Fibroblast of villous mesenchyme (primary cell): ENCODE measurements at regions not wholly inside any gene's neighbourhood (a gene's known extent, or its start where the extent isn't known, plus 50 kb on each side); places are given as distances from the start of the nearest gene placed in this dataset.

ENCODE experiments used
- DNase-seq: peaks from one replicate; pipeline ENCODE4 v3.0.0-alpha.2; 2010; ENCODE audit warnings: low read depth
- H3K4me3 ChIP-seq: 2 replicates; pipeline ENCODE4 v1.5.1; 2011; ENCODE audit warnings: low read depth, mild to moderate bottlenecking, low read length
- TF ChIP-seq, protein P1 (sequence below): IDR thresholded peaks from 2 replicates; pipeline ENCODE4 v1.5.1; 2012; ENCODE audit warnings: low read depth, mild to moderate bottlenecking, low read length; ENCODE audit not compliant: insufficient read depth

DNA sequence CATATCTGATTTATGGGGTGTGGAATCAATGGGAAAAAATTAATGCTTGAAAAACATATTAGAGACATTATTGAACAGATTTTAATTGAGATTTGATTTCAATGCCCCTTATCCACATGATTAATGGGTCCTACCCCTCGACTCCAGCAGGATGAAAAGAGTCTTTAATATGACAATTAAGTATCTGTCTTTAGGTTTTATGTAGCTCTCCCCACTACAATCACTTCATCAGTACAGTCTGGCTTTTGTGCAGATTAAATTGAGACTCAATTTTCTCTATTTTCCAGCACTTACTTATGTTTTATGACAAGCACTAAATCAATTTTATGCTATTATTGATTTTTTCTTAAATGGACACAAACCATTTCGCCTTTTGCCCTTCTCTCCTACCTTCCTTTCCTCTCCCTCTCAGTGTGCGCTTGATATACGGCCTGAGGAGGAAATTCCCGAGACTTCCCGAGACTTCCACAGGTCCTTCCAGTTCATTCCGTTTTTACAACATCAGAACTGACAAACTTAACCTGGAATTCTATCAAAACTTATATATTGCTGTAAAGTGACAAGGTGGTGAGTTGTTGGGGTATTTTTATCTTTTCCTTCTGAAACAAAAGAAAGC is 555.1 kb upstream of the SALL3 start:
- TF ChIP-seq, protein P1, sequence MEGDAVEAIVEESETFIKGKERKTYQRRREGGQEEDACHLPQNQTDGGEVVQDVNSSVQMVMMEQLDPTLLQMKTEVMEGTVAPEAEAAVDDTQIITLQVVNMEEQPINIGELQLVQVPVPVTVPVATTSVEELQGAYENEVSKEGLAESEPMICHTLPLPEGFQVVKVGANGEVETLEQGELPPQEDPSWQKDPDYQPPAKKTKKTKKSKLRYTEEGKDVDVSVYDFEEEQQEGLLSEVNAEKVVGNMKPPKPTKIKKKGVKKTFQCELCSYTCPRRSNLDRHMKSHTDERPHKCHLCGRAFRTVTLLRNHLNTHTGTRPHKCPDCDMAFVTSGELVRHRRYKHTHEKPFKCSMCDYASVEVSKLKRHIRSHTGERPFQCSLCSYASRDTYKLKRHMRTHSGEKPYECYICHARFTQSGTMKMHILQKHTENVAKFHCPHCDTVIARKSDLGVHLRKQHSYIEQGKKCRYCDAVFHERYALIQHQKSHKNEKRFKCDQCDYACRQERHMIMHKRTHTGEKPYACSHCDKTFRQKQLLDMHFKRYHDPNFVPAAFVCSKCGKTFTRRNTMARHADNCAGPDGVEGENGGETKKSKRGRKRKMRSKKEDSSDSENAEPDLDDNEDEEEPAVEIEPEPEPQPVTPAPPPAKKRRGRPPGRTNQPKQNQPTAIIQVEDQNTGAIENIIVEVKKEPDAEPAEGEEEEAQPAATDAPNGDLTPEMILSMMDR: no peak
- no peak for DNase-seq
- no peak overlapping the region for H3K4me3 ChIP-seq

DNA sequence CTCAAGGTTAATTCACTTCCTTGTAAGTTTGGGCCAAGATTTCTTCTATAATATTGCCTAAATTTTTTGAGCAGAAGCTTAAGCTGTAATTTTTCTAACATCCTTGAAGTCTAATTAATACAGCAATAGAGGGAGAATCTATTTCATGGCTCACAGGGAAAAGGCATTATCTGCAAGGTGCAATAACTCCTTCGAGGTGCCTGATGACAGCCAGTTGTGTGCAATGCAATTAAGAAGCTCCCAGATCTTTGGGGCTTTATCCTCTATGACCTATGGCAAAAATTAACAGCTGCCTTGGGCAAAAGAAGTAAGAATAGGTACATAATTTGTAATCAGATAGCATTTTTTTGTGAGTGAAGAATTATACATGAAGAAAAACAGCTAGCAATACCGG is 554.6 kb upstream of the SALL3 start:
- DNase-seq: no peak
- TF ChIP-seq, protein P1: no peak
- H3K4me3 ChIP-seq: no peak overlapping the region

DNA sequence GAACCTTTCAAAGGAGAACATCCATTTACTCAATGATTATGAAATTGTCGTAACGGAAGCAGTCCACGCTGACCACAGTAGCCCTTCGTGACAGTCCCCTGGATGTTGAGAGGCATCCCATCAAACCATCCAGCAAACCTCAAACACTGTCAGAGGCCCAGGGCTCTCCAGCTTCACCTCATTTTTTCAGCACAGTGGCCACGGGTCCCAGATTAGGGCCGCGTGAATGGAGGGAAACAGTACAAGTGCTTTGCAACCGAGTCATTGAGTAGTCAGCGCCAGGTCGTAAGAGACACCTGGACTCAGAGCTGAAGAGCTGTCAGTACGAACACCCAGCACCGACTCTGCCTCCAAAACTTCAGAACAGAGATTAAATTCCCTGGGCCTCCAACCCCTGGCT is 552.5 kb upstream of the SALL3 start:
- H3K4me3 ChIP-seq: no peak overlapping the region
- no peak for DNase-seq
- TF ChIP-seq, protein P1: no peak

DNA sequence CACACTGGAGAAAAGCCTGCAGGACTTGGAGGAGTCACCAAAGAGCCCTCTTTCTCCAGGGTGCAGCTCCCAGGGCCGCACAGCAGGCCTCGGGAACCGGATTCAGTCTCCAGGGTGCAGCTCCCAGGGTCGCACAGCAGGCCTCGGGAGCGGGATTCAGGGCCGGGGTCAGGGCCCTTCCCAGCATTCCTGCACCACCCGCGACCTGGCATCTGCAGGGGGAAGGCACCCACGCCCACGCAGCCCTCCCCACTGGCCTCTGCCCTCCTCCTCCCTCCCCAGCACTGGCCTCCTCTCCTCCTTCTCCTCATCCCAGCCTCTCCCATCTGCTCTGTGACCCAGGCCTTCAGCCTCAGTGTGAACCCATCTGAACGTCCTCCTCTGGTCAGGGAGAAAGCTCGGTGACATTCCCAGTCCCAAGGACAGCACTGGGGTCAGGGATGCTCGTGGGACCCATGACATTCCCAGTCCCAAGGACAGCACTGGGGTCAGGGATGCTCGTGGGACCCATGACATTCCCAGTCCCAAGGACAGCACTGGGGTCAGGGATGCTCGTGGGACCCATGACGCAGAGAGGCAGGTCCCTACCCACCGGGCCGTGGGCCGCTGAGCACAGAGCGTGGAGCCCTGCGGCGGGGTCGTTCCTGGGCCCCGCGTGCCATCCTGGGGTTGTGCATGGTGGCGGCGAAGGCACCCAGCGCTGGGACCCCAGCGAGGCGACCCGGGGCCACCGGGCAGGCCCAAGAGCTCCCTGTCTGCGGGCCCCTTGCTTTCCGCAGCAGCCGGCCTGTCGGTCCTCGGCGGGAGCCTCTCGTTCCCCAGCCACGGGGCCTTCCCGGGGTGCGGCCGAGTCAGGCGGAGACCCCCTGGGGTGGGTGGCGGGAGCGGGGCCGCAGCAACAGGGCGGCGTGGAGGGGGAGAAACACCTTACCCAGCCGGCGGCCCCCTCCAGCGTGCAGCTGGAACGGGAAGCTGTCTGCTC is 550.2 kb upstream of the SALL3 start:
- TF ChIP-seq, protein P1: no peak
- DNase-seq: no peak
- no peak overlapping the region for H3K4me3 ChIP-seq

DNA sequence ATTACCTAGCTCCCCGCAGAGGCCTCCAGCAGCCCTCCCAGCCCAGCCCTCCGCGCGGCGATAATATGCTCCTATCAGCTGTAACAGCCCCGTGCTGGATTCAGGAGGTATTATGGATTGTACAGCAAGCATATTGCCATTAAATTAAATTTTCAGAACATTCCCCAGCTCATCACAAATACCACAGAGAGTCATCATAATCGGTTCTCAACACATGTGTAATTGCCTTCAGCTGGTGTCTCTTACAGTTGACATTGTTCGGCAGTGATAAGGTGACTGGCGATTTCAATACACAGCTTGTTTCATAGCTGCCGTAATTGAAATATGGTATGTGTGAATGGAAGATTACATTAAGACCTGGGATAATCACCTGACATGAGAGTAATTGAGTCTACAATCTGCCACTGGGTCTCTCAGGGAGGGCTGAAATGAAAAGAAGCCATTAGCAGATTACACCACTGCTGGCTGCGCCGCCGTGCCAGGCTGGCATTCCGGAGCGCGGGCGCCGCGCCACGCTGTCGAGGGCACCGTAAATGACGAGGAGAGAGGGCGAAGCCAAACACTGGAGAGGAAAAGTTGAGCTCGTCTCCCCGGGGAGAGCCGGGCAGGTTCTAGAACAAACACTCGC is 549.4 kb upstream of the SALL3 start:
- no peak for DNase-seq
- TF ChIP-seq, protein P1: no peak

DNA sequence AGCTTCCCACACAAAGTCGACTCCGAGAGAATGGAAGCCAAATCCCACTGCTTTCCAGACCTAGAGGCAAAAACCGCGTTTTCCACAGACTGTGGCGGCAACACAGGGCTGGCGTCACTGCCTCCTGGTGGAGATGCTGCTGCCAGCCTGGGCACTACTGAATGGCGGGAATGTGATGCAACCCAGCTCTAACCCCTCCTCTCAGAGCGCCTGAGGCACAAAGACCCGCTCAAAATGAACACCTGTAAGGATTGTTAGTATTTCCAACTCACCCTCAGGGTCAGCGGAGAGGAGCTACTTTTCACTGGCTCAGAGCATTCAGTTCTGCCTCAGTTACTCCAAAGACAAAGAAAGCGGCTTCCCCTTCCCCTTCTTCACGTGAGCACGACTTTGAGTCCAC is 548.0 kb upstream of the SALL3 start:
- DNase-seq: no peak
- TF ChIP-seq, protein P1: no peak
- H3K4me3 ChIP-seq: no peak overlapping the region

More for the DNA sequence above, 549.4 kb upstream of the SALL3 start:
- H3K4me3 ChIP-seq: no peak overlapping the region
